HCT116 (cell line): ENCODE measurements at regions not wholly inside any gene's neighbourhood (a gene's known extent, or its start where the extent isn't known, plus 50 kb on each side); places are given as distances from the start of the nearest gene placed in this dataset.

Source experiments
- ATAC-seq: fragments of 200-7000 bp; cut with Tn5 transposase; 2 replicates; pipeline ENCODE4 v1.9.1; 2020; ENCODE audit warnings: mild to moderate bottlenecking, moderate library complexity
- BruUV-seq: library from RNA; stranded (reverse); fragments of 400-500 nt; replicated peaks from 2 replicates; lab custom pipeline; 2021; lab: Mats Ljungman, UMichigan
- CTCF ChIA-PET: fragments of 300-600 bp; sonication (Branson Sonifier 250); formaldehyde crosslinking; loops from one replicate; lab custom pipeline; 2021; ENCODE audit warnings: antibody characterized with exemption; lab: Charles Lee
- POLR2A ChIA-PET: fragments of 300-600, 350-600 bp; sonication (Branson Sonifier 250); formaldehyde crosslinking; loops from one replicate; lab custom pipeline; 2021; ENCODE audit warnings: antibody characterized with exemption; lab: Charles Lee
- RAD21 ChIA-PET, 2 experiments: fragments of 300-600 bp; sonication (Branson Sonifier 250); formaldehyde crosslinking; loops; one replicate each; lab custom pipeline; 2023; ENCODE audit warnings: low total read pairs in 2 of 2; ENCODE audit not compliant: uncharacterized antibody in 2 of 2, unreplicated experiment in 2 of 2, low non-redundant PET in 1 of 2; lab: Charles Lee
- DNase-seq: peaks from one replicate; pipeline ENCODE4 v3.0.0-alpha.2; 2010; ENCODE audit warnings: low read depth, low spot score
- H2AFZ ChIP-seq: fragments of 200-600 bp; shearing (Covaris generic), sonication (generic); 2 replicates; pipeline ENCODE4 v1.6.1; 2017; ENCODE audit warnings: low read depth, mixed run types, mixed read lengths, antibody characterized with exemption, low read length; ENCODE audit not compliant: poor library complexity, severe bottlenecking
- H3K27ac ChIP-seq: 2 replicates; pipeline ENCODE4 v1.5.1; 2012; ENCODE audit warnings: low read depth, low read length
- H3K27me3 ChIP-seq: fragments of 200-600 bp; sonication (generic); 2 replicates; pipeline ENCODE4 v1.6.1; 2016; ENCODE audit warnings: mixed run types, low read length, mixed read lengths; ENCODE audit not compliant: insufficient read depth
- H3K36me3 ChIP-seq, 2 experiments: fragments of 200-500 bp in 1 of 2; fragments of 200-600 bp in 1 of 2; sonication (Bioruptor generic) in 1 of 2; sonication (generic) in 1 of 2; 2 replicates each; pipeline versions ENCODE4 v1.5.1 to v1.6.1; 2014 to 2016; ENCODE audit warnings: low read length in 2 of 2, inconsistent platforms in 1 of 2, mixed read lengths in 1 of 2, mixed run types in 1 of 2; ENCODE audit not compliant: insufficient read depth in 2 of 2, control insufficient read depth in 1 of 2
- H3K4me1 ChIP-seq, 2 experiments: fragments of 200-600 bp in 1 of 2; sonication (generic) in 1 of 2; 2 replicates each; pipeline versions ENCODE4 v1.5.1 to v1.6.1; 2012 to 2017; ENCODE audit warnings: low read length in 2 of 2, inconsistent platforms in 1 of 2, mild to moderate bottlenecking in 1 of 2, mixed read lengths in 1 of 2, mixed run types in 1 of 2, moderate library complexity in 1 of 2; ENCODE audit not compliant: insufficient read depth in 2 of 2, control insufficient read depth in 1 of 2
- H3K4me2 ChIP-seq: fragments of 200-600 bp; sonication (generic); 2 replicates; pipeline ENCODE4 v1.6.1; 2017; ENCODE audit warnings: mixed run types, low read length, mixed read lengths
- H3K4me3 ChIP-seq, 2 experiments: fragments of 200-600 bp in 1 of 2; sonication (generic) in 1 of 2; replicated peaks in 1 of 2; 2 replicates each; pipeline ENCODE4 v1.5.1; 2011 to 2016; ENCODE audit warnings: low read length in 2 of 2, control low read depth in 1 of 2, low read depth in 1 of 2, mild to moderate bottlenecking in 1 of 2, mixed read lengths in 1 of 2, mixed run types in 1 of 2
- H3K79me2 ChIP-seq: fragments of 200-600 bp; sonication (generic); 2 replicates; pipeline ENCODE4 v1.6.1; 2017; ENCODE audit warnings: mild to moderate bottlenecking, mixed run types, low read length, moderate library complexity, mixed read lengths; ENCODE audit not compliant: insufficient read depth
- H3K9ac ChIP-seq: fragments of 200-600 bp; sonication (generic); 2 replicates; pipeline ENCODE4 v1.6.1; 2016; ENCODE audit warnings: low read length, mixed read lengths
- H3K9me2 ChIP-seq: fragments of 200-600 bp; sonication (generic), shearing (Covaris generic); 2 replicates; pipeline ENCODE4 v1.6.1; 2017; ENCODE audit warnings: mixed run types, mild to moderate bottlenecking, moderate library complexity; ENCODE audit not compliant: insufficient read depth
- H3K9me3 ChIP-seq, 2 experiments: fragments of 200-500 bp in 1 of 2; fragments of 200-600 bp in 1 of 2; sonication (Bioruptor generic) in 1 of 2; sonication (generic) in 1 of 2; 2 replicates each; pipeline ENCODE4 v1.6.1; 2014 to 2017; ENCODE audit warnings: low read length in 2 of 2, mixed read lengths in 2 of 2, inconsistent platforms in 1 of 2, low read depth in 1 of 2, mild to moderate bottlenecking in 1 of 2, mixed run types in 1 of 2, moderate library complexity in 1 of 2; ENCODE audit not compliant: control insufficient read depth in 1 of 2, insufficient read depth in 1 of 2
- H4K20me1 ChIP-seq: fragments of 200-600 bp; sonication (generic), shearing (Covaris generic); 2 replicates; pipeline ENCODE4 v1.6.1; 2017; ENCODE audit warnings: mixed run types, mild to moderate bottlenecking, moderate library complexity; ENCODE audit not compliant: insufficient read depth
- ATF3 ChIP-seq: IDR thresholded peaks from 2 replicates; pipeline ENCODE4 v1.6.1; 2012
- CEBPB ChIP-seq: IDR thresholded peaks from 2 replicates; pipeline ENCODE4 v1.6.1; 2012; ENCODE audit warnings: low read depth
- CTCF ChIP-seq, 3 experiments: fragments of 200-600 bp in 1 of 3; sonication (generic) in 1 of 3; IDR thresholded peaks in 2 of 3; conservative IDR thresholded peaks in 1 of 3; 2 replicates each; pipeline ENCODE4 v1.5.1; 2012 to 2017; ENCODE audit warnings: low read depth in 2 of 3, low read length in 2 of 3, antibody characterized with exemption in 1 of 3, borderline replicate concordance in 1 of 3, control low read depth in 1 of 3, mild to moderate bottlenecking in 1 of 3, mixed read lengths in 1 of 3, mixed run types in 1 of 3, moderate library complexity in 1 of 3; ENCODE audit not compliant: insufficient read depth in 1 of 3
- EGR1 ChIP-seq: IDR thresholded peaks from 2 replicates; pipeline ENCODE4 v1.6.1; 2012; ENCODE audit warnings: low read depth
- ELF1 ChIP-seq: IDR thresholded peaks from 2 replicates; pipeline ENCODE4 v1.6.1; 2012; ENCODE audit warnings: low read depth, borderline replicate concordance
- FOSL1 ChIP-seq: IDR thresholded peaks from 2 replicates; pipeline ENCODE4 v1.6.1; 2012; ENCODE audit warnings: low read depth
- MAX ChIP-seq: IDR thresholded peaks from 2 replicates; pipeline ENCODE4 v1.6.1; 2012
- POLR2A ChIP-seq: IDR thresholded peaks from 2 replicates; pipeline ENCODE4 v1.7.0; 2011; ENCODE audit warnings: borderline replicate concordance; ENCODE audit not compliant: insufficient read depth, insufficient read length; ENCODE audit errors: extremely low read depth
- POLR2AphosphoS5 ChIP-seq: IDR thresholded peaks from 2 replicates; pipeline ENCODE4 v1.6.1; 2011; ENCODE audit warnings: mild to moderate bottlenecking, low read depth, low read length, moderate library complexity
- REST ChIP-seq: IDR thresholded peaks from 2 replicates; pipeline ENCODE4 v1.6.1; 2012; ENCODE audit warnings: low read depth
- SIN3A ChIP-seq: IDR thresholded peaks from 2 replicates; pipeline ENCODE4 v1.6.1; 2012; ENCODE audit warnings: low read depth
- SP1 ChIP-seq: IDR thresholded peaks from 2 replicates; pipeline ENCODE4 v1.6.1; 2012; ENCODE audit warnings: low read depth
- YY1 ChIP-seq: IDR thresholded peaks from 2 replicates; pipeline ENCODE4 v1.6.1; 2011; ENCODE audit warnings: low read length, low read depth, moderate library complexity, mild to moderate bottlenecking; ENCODE audit not compliant: insufficient replicate concordance; ENCODE audit errors: extremely low read depth
- ZBTB33 ChIP-seq: IDR thresholded peaks from 2 replicates; pipeline ENCODE4 v1.6.1; 2011; ENCODE audit warnings: mild to moderate bottlenecking, low read length, moderate library complexity; ENCODE audit not compliant: insufficient replicate concordance; ENCODE audit errors: extremely low read depth
- ZFX ChIP-seq: fragments of 450-650 bp; IDR thresholded peaks from 2 replicates; pipeline ENCODE4 v1.6.1; 2017
- ZNF274 ChIP-seq: fragments of 200-500 bp; sonication (Bioruptor generic); IDR thresholded peaks from 2 replicates; pipeline ENCODE4 v1.6.1; 2014; ENCODE audit warnings: mild to moderate bottlenecking, low read depth, low read length, inconsistent platforms
- intact Hi-C: fragments of 100-400 bp; cut with micrococcal nuclease; formaldehyde crosslinking; loops from 2 replicates; pipeline ENCODE4 v1.10.0; 2022

- ChIA-PET CTCF (no interaction called here), POLR2A (no interaction called here), RAD21 (no interaction called here)
- no peaks in the 10 kb centered on the region for H3K36me3 ChIP-seq
- H3K4me1 ChIP-seq, result no peaks in the 10 kb centered on the region
- DNase-seq (no peak), ATAC-seq (no peak)
- H3K79me2 ChIP-seq, result no peaks in the 10 kb centered on the region
- peaks cover 0 to 3% of the 10 kb centered on the region in 2 experiments; a peak in 1 of 4 replicates for H3K9me3 ChIP-seq
- H3K9me2 ChIP-seq, result no peaks in the 10 kb centered on the region
- no peak overlapping the region for H3K27ac ChIP-seq
- H3K4me3 ChIP-seq, result no peak overlapping the region
- intact Hi-C loops, result no loop called here
- no peaks in the 10 kb centered on the region for H3K27me3 ChIP-seq
- H2AFZ ChIP-seq, result no peak overlapping the region
- TF ChIP-seq CEBPB (no peak), SP1 (no peak), MAX (no peak), POLR2AphosphoS5 (no peak), CTCF (IDR thresholded peaks at IDR 0.05 in 2 of 3, conservative IDR thresholded peaks at IDR 0.05 in 1 of 3; ENCODE audit: borderline replicate concordance in 1 of 3, insufficient read depth in 1 of 3, low read depth in 2 of 3, low read length in 2 of 3) (no peak), SIN3A (no peak), ELF1 (no peak), ZNF274 (no peak), REST (no peak), ZFX (no peak), FOSL1 (no peak), EGR1 (no peak), ZBTB33 (no peak), POLR2A (no peak), YY1 (no peak), ATF3 (no peak)
- TF ChIP-seq, all 23 proteins: peak for 0
- no peaks in the 10 kb centered on the region for H4K20me1 ChIP-seq
- no peak overlapping the region for H3K9ac ChIP-seq
- BruUV-seq, result no TSS peak
- H3K4me2 ChIP-seq, result no peak overlapping the region
Observed at GRCh38 chr3:110093812-110094401, 756.6 kb upstream of the DPPA4 start.
